ENCODE measurements at regions not wholly inside any gene's neighbourhood (a gene's known extent, or its start where the extent isn't known, plus 50 kb on each side); places are given as distances from the start of the nearest gene placed in this dataset.

DNA sequence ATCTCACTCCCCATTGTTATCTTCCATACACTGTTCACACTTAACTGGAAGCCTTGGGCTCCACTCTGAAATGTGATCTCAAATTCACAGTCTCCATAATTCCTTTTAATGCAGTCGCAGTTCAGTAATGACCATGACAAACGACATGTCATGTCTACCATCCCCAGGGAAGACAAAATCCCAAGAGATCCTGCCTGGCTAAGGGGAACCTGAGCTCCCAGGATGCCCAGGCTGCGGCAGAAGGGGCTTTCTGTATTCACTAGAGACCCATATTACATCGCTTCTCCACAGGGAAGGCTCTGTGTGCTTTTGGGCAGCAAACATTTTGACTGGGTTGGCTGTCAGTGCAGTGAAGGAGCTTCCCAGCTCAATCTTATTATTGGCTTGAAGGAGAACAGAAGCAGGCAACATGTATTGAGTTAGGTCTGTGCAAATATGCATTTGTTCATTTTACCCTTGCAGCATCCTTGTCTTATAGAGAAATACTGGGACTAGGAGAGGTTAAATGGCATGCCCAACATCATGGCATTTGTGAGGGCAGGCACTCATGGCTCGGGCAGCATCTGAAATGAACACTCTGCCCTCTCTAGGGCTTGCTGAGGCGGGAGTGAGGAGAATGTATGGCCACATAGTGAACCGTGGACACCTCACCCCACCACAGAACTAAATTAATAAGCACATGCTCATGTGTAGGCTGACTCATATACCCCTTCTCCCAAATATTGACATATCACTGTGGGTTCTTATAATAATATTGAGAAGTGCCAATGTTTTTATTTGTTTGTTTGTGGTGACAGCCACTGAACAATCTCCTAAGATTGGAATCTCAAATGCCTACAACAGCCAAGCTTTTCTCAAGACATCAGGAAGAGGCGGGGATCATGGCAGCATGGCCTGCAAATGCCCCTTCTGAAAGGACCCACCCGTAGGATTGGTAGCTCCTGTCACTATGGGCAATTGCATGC, 141.6 kb upstream of the FOXB1 start:
- intact Hi-C loops (cut with DNase I; ENCODE audit: low total_unique reads), result no loop called here
- no peak overlapping the region for H3K4me3 ChIP-seq (ENCODE audit: low read depth, poor library complexity, severe bottlenecking)
- DNase-seq (ENCODE audit: low spot score in 2 of 2), result no peak
- WGBS, 2 donors, result 62 to 77% methylated on average over 9 of the region's 9 CpGs
- no peak for TF ChIP-seq POLR2A (IDR thresholded peaks at IDR 0.05)
- TF ChIP-seq, protein P1, sequence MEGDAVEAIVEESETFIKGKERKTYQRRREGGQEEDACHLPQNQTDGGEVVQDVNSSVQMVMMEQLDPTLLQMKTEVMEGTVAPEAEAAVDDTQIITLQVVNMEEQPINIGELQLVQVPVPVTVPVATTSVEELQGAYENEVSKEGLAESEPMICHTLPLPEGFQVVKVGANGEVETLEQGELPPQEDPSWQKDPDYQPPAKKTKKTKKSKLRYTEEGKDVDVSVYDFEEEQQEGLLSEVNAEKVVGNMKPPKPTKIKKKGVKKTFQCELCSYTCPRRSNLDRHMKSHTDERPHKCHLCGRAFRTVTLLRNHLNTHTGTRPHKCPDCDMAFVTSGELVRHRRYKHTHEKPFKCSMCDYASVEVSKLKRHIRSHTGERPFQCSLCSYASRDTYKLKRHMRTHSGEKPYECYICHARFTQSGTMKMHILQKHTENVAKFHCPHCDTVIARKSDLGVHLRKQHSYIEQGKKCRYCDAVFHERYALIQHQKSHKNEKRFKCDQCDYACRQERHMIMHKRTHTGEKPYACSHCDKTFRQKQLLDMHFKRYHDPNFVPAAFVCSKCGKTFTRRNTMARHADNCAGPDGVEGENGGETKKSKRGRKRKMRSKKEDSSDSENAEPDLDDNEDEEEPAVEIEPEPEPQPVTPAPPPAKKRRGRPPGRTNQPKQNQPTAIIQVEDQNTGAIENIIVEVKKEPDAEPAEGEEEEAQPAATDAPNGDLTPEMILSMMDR (IDR thresholded peaks at IDR 0.05), result no peak

DNA sequence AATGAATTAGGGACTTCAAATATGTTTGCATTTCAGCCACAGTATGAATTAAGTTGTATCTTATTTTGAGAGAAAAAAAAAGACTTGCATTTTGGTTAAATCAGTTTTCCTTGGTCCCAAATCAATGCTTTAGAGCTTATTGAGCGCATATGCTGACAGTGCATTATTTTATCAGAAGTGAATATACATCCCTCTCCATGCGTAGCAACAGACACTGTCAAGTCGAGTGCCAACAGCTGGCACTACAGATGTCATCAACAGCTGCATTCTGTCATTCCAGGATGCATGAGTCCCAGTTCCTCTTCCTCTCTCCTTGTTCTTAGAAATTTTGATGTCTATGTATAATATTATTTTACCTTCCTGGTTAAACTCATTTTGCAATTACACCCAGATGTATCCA, 156.1 kb upstream of the FOXB1 start:
- DNase-seq (ENCODE audit: low spot score in 2 of 2), result no peak
- intact Hi-C loops (cut with DNase I; ENCODE audit: low total_unique reads), result no loop called here
- H3K4me3 ChIP-seq (ENCODE audit: low read depth, poor library complexity, severe bottlenecking), result no peak overlapping the region
- WGBS, 2 donors, result 60 to 65% methylated on average over 3 of the region's 3 CpGs
- TF ChIP-seq, protein P1 (IDR thresholded peaks at IDR 0.05), result no peak
- TF ChIP-seq POLR2A (IDR thresholded peaks at IDR 0.05), result no peak

DNA sequence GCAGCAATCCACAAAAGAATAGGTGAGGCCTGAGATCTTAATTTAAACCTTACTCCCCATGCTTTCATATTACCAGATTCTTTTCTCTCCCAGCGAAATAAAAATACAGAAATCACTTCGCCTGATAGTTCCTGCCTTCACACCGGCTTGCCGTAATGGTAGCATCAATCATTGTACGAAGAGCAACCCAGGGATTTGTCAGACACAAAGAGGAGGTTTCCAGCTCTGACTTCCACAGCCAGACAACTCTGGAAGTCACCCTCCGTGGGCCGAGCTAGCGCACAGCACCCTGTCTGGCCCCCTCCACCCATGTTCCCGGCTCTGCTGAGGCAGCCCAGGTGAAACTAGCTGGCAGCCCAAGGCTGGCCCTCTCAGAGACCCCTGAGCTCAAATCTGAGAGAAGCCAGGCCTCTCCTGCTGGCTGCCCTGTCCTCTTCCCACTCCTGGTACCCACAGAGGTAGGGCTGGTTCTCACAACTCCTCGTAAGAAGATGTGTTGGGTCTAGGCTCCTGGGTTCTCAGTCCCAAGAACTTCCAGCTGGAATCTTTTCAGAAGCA, 156.9 kb upstream of the BNIP2 start:
- no peak for DNase-seq (ENCODE audit: low spot score in 2 of 2)
- intact Hi-C loops (cut with DNase I; ENCODE audit: low total_unique reads), result no loop called here
- TF ChIP-seq POLR2A (IDR thresholded peaks at IDR 0.05), result no peak
- TF ChIP-seq, protein P1 (IDR thresholded peaks at IDR 0.05), result no peak
- no peak overlapping the region for H3K4me3 ChIP-seq (ENCODE audit: low read depth, poor library complexity, severe bottlenecking)
- 81 to 91% methylated on average over 10 of the region's 10 CpGs for WGBS, 2 donors

DNA sequence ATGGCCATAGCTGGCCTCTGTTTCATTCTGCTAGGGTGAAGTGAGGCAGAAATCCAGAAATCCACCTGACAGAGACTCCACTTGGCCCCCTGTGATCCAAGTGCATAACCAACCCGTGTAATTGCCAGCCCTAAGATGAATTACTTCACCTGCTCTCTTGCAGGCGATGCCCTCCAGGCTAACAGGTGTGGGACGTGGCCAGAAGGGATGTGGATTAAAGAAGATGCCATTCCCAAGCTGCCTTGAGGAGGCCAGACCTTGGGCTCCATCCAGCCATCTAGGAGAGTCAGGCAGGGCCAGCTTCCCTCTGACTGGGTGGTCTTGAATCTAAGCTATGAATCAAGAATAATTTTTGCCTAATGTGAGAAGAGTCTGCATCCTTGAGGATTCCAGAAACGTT, 154.5 kb upstream of the BNIP2 start:
- intact Hi-C loops (cut with DNase I; ENCODE audit: low total_unique reads), result no loop called here
- TF ChIP-seq POLR2A (IDR thresholded peaks at IDR 0.05), result no peak
- TF ChIP-seq, protein P1 (IDR thresholded peaks at IDR 0.05), result no peak

DNA sequence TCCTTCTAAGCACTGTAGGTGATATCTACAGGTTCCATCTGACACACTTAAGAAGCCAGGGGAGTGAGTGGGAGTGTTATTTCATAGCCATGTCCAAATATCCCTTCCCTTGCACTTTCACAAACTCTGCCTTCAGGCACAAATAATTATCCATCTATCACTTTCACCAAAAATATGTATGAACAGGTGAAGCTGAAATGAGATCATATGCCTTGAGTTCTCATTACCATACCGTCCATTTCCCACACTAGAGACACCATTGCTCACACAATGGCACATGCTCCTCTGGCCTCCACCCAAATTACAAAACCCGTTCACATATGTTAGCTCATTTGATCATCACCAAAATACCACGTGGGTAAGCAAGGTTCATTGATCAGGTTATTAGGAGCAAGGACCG, 151.9 kb upstream of the BNIP2 start:
- intact Hi-C loops (cut with DNase I; ENCODE audit: low total_unique reads), result no loop called here
- WGBS, 2 donors, result 63 to 71% methylated on average over 4 of the region's 4 CpGs
- TF ChIP-seq, protein P1 (IDR thresholded peaks at IDR 0.05), result no peak
- TF ChIP-seq POLR2A (IDR thresholded peaks at IDR 0.05), result no peak

More for the DNA sequence above, 154.5 kb upstream of the BNIP2 start:
- WGBS, 2 donors, result 36 to 47% methylated on average over 4 of the region's 4 CpGs
- DNase-seq (ENCODE audit: low spot score in 2 of 2), result no peak
- H3K4me3 ChIP-seq (ENCODE audit: low read depth, poor library complexity, severe bottlenecking), result no peak overlapping the region

More for the DNA sequence above, 151.9 kb upstream of the BNIP2 start:
- H3K4me3 ChIP-seq (ENCODE audit: low read depth, poor library complexity, severe bottlenecking), result no peak overlapping the region
- DNase-seq (ENCODE audit: low spot score in 2 of 2), result no peak

Data from lower leg skin (tissue), 4 donors.